ENCODE measurements at regions not wholly inside any gene's neighbourhood (a gene's known extent, or its start where the extent isn't known, plus 50 kb on each side); places are given as distances from the start of the nearest gene placed in this dataset.

- no peak for TF ChIP-seq POLR2A (IDR thresholded peaks at IDR 0.05; ENCODE audit: low read depth, low read length)
- TF ChIP-seq TAF1 (IDR thresholded peaks at IDR 0.05; ENCODE audit: low read depth, low read length): no peak
- no peak for TF ChIP-seq PAX5 (IDR thresholded peaks at IDR 0.05; ENCODE audit: insufficient read depth, low read length, severe bottlenecking)
- no peak for TF ChIP-seq SPI1 (IDR thresholded peaks at IDR 0.05; ENCODE audit: low read depth, low read length)
These were observed 932.3 kb downstream of the EFNB2 start for GRCh38 chr13:105602956-105603670.

Data from GM12891 (cell line).